ENCODE measurements at regions not wholly inside any gene's neighbourhood (a gene's known extent, or its start where the extent isn't known, plus 50 kb on each side); places are given as distances from the start of the nearest gene placed in this dataset.

DNA sequence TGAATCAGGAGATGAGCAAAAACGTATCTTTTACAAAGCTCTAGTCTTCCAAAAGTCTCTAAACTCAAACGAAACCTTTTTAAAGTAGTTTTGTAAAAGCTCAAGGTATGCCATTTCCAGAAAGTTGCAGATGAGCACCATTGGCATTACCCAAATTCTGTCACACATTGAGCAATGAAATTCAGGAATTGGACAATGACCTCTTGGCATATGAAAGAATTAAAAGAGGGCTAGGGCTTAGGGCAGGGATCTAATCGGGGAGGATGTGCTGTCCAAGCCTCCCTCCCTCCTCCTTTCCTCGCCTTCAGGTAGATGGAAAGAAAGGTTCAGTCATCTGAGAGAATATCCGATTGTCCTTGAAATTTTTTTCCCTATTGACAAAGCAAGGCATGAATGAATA, 133.1 kb upstream of the CPNE4 start:
- TF ChIP-seq, protein P1, sequence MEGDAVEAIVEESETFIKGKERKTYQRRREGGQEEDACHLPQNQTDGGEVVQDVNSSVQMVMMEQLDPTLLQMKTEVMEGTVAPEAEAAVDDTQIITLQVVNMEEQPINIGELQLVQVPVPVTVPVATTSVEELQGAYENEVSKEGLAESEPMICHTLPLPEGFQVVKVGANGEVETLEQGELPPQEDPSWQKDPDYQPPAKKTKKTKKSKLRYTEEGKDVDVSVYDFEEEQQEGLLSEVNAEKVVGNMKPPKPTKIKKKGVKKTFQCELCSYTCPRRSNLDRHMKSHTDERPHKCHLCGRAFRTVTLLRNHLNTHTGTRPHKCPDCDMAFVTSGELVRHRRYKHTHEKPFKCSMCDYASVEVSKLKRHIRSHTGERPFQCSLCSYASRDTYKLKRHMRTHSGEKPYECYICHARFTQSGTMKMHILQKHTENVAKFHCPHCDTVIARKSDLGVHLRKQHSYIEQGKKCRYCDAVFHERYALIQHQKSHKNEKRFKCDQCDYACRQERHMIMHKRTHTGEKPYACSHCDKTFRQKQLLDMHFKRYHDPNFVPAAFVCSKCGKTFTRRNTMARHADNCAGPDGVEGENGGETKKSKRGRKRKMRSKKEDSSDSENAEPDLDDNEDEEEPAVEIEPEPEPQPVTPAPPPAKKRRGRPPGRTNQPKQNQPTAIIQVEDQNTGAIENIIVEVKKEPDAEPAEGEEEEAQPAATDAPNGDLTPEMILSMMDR (IDR thresholded peaks at IDR 0.05): no peak
- no peak for TF ChIP-seq POLR2AphosphoS5 (IDR thresholded peaks at IDR 0.05; ENCODE audit: low read depth, low read length)

All from Panc1 (cell line).